CD4-positive, alpha-beta T cell (primary cell): ENCODE measurements at regions not wholly inside any gene's neighbourhood (a gene's known extent, or its start where the extent isn't known, plus 50 kb on each side); places are given as distances from the start of the nearest gene placed in this dataset.

ENCODE experiments used
- ATAC-seq: fragments of 200-7000 bp; cut with Tn5 transposase; one replicate; pipeline ENCODE4 v1.10.0; 2022; ENCODE audit warnings: mild to moderate bottlenecking; ENCODE audit not compliant: poor library complexity
- CTCF ChIA-PET: fragments of 350-600 bp; sonication (Branson Sonifier 250); formaldehyde crosslinking; loops from one replicate; lab custom pipeline; 2021; ENCODE audit warnings: antibody characterized with exemption, inconsistent platforms; lab: Charles Lee
- POLR2A ChIA-PET: fragments of 350-600 bp; sonication (Branson Sonifier 250); formaldehyde crosslinking; loops from one replicate; lab custom pipeline; 2021; ENCODE audit warnings: antibody characterized with exemption, inconsistent platforms; lab: Charles Lee
- DNase-seq, 14 experiments: peaks; one replicate each; pipeline ENCODE4 v3.0.0-alpha.2; 2013 to 2020; ENCODE audit warnings: mixed read lengths in 2 of 14
- H3K27ac ChIP-seq, 2 donors: one replicate each; pipeline versions ENCODE4 v1.5.1 to v1.7.0; 2013; ENCODE audit warnings: low read length in 2 of 2, low read depth in 1 of 2, mild to moderate bottlenecking in 1 of 2
- H3K27me3 ChIP-seq, 2 experiments: 1 replicate in 1 of 2; 2 replicates in 1 of 2; pipeline versions ENCODE4 v1.6.1 to v1.7.0; 2013; ENCODE audit warnings: low read length in 2 of 2, control low read depth in 1 of 2, mild to moderate bottlenecking in 1 of 2, moderate library complexity in 1 of 2; ENCODE audit not compliant: insufficient read depth in 2 of 2, control insufficient read depth in 1 of 2
- H3K36me3 ChIP-seq: one replicate; pipeline ENCODE4 v1.6.1; 2013; ENCODE audit warnings: low read length, control low read depth; ENCODE audit not compliant: insufficient read depth
- H3K4me1 ChIP-seq: one replicate; pipeline ENCODE4 v1.6.1; 2013; ENCODE audit warnings: low read length, control low read depth; ENCODE audit not compliant: insufficient read depth
- H3K4me3 ChIP-seq: one replicate; pipeline ENCODE4 v1.5.1; 2013; ENCODE audit warnings: mild to moderate bottlenecking, low read length, moderate library complexity
- H3K9me3 ChIP-seq, 2 experiments: 1 replicate in 1 of 2; 2 replicates in 1 of 2; pipeline versions ENCODE4 v1.6.1 to v1.7.0; 2013; ENCODE audit warnings: low read length in 2 of 2, mild to moderate bottlenecking in 2 of 2, control low read depth in 1 of 2, moderate library complexity in 1 of 2; ENCODE audit not compliant: control insufficient read depth in 1 of 2, insufficient read depth in 1 of 2
- H3K27ac Mint-ChIP-seq: one replicate; pipeline ENCODE4 v1.8.0; 2020; ENCODE audit warnings: mixed read lengths
- H3K27me3 Mint-ChIP-seq: one replicate; pipeline ENCODE4 v1.8.0; 2021; ENCODE audit warnings: mixed read lengths
- H3K36me3 Mint-ChIP-seq: one replicate; pipeline ENCODE4 v1.8.0; 2021; ENCODE audit warnings: low read depth, mixed read lengths
- H3K4me1 Mint-ChIP-seq: one replicate; pipeline ENCODE4 v1.8.0; 2021; ENCODE audit warnings: low read depth, mixed read lengths
- H3K4me3 Mint-ChIP-seq: one replicate; pipeline ENCODE4 v1.8.0; 2020; ENCODE audit warnings: mild to moderate bottlenecking, mixed read lengths
- H3K9me3 Mint-ChIP-seq: one replicate; pipeline ENCODE4 v1.8.0; 2020; ENCODE audit warnings: mixed read lengths
- CTCF ChIP-seq: fragments of 200-600 bp; IDR thresholded peaks from one replicate; pipeline ENCODE4 v1.8.0; 2022; ENCODE audit warnings: antibody characterized with exemption, mild to moderate bottlenecking
- intact Hi-C, 2 experiments: fragments of 100-400 bp; cut with DNase I in 1 of 2; cut with micrococcal nuclease in 1 of 2; formaldehyde crosslinking; loops; one replicate each; pipeline versions ENCODE4 v1.15.1 to v1.9.0; 2023 to 2025; cut with DNase I, micrococcal nuclease

- no peaks in the 10 kb centered on the region for H3K4me1 Mint-ChIP-seq
- intact Hi-C loops = no loop called here
- Histone ChIP-seq H3K4me3 (no peak overlapping the region), H3K9me3 (no peaks in the 10 kb centered on the region), H3K27me3 (no peaks in the 10 kb centered on the region), H3K4me1 (no peaks in the 10 kb centered on the region), H3K36me3 (no peaks in the 10 kb centered on the region), H3K27ac (no peak overlapping the region)
- no peaks in the 10 kb centered on the region for H3K27me3 Mint-ChIP-seq
- TF ChIP-seq CTCF = no peak
- no peak overlapping the region for H3K4me3 Mint-ChIP-seq
- peaks cover 6% of the 10 kb centered on the region for H3K9me3 Mint-ChIP-seq
- ATAC-seq (no peak), DNase-seq (no peak)
- no peaks in the 10 kb centered on the region for H3K36me3 Mint-ChIP-seq
- CTCF ChIA-PET = no interaction called here
- POLR2A ChIA-PET = no interaction called here
- no peak overlapping the region for H3K27ac Mint-ChIP-seq
Observed at GRCh38 chr12:114847441-114848035, 163.6 kb upstream of the TBX3 start.

DNA sequence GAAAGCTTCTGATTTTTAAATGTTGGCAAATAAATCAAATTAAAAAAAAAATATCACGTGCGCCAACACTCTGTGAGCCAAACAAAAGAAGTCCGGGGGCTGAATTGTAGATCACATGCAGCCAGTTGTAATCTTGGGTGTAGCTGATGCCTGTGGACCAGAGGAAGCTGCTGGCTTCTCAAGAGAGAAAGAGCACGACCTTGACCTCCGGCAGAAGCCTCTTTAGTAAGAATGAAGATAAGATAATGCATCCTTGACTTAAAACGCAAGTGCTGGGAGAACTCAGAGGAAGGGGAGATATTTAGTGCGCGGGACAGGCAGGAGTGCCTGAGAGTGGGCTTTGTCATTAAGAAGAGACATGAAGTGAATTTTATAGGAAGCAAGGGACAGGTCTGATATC is 162.8 kb upstream of the TBX3 start:
- TF ChIP-seq CTCF = no peak
- no peaks in the 10 kb centered on the region for H3K27me3 Mint-ChIP-seq
- ChIA-PET POLR2A (no interaction called here), CTCF (no interaction called here)
- no peaks in the 10 kb centered on the region for H3K4me1 Mint-ChIP-seq
- Histone ChIP-seq H3K4me1 (no peaks in the 10 kb centered on the region), H3K9me3 (no peaks in the 10 kb centered on the region), H3K27ac (no peak overlapping the region), H3K27me3 (peaks cover 0 to 2% of the 10 kb centered on the region in 2 experiments), H3K36me3 (no peaks in the 10 kb centered on the region), H3K4me3 (no peak overlapping the region)
- H3K36me3 Mint-ChIP-seq = no peaks in the 10 kb centered on the region
- intact Hi-C loops = no loop called here
- no peak overlapping the region for H3K27ac Mint-ChIP-seq
- H3K4me3 Mint-ChIP-seq = no peak overlapping the region
- peaks cover 1% of the 10 kb centered on the region for H3K9me3 Mint-ChIP-seq
- no peak for DNase-seq
- ATAC-seq = no peak

DNA sequence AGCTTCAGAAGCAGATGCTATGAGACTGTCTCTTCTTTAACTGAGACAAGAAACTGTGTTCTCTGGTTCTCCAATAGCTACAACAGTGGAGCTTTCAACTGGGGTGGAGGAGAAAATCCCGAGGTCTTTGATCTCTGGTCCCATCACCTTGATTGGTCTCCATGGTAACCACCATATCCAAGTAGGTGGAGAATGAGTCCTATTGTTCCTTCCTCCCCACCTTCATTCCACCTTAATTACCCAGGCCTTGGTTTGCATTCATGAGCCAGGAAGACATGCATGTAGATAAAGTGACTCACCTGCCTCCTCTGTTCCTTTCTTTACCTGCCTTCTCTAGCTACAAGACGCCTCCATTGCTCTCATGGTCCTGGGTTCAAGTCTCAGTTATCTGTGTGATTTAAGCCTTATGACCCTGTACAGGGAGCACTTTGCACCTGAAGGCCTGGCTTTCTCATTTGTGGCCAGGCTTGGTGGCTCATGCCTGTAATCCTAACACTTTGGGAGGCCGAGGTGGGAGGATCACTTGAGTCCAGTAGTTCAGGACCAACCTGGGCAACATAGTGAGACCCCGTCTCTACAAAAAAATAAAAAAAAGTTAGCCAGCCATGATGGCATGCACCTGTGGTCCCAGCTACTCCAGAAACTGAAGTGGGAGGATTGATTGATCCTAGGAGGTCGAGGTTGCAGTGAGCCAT is 157.7 kb upstream of the TBX3 start:
- H3K27ac Mint-ChIP-seq = no peak overlapping the region
- peaks cover 0 to 8% of the 10 kb centered on the region in 2 experiments for H3K9me3 ChIP-seq
- POLR2A ChIA-PET = no interaction called here
- H3K4me3 Mint-ChIP-seq = no peak overlapping the region
- intact Hi-C loops = no loop called here
- CTCF ChIA-PET = no interaction called here
- peaks cover 0 to 2% of the 10 kb centered on the region in 2 experiments for H3K27me3 ChIP-seq
- H3K4me1 ChIP-seq = no peaks in the 10 kb centered on the region
- no peak overlapping the region for H3K27ac ChIP-seq
- no peaks in the 10 kb centered on the region for H3K4me1 Mint-ChIP-seq
- no peak for ATAC-seq
- no peak for TF ChIP-seq CTCF
- no peaks in the 10 kb centered on the region for H3K36me3 ChIP-seq
- no peak for DNase-seq
- H3K36me3 Mint-ChIP-seq = no peaks in the 10 kb centered on the region
- no peak overlapping the region for H3K4me3 ChIP-seq
- no peaks in the 10 kb centered on the region for H3K9me3 Mint-ChIP-seq
- no peaks in the 10 kb centered on the region for H3K27me3 Mint-ChIP-seq
